ENCODE measurements at regions not wholly inside any gene's neighbourhood (a gene's known extent, or its start where the extent isn't known, plus 50 kb on each side); places are given as distances from the start of the nearest gene placed in this dataset.

DNA sequence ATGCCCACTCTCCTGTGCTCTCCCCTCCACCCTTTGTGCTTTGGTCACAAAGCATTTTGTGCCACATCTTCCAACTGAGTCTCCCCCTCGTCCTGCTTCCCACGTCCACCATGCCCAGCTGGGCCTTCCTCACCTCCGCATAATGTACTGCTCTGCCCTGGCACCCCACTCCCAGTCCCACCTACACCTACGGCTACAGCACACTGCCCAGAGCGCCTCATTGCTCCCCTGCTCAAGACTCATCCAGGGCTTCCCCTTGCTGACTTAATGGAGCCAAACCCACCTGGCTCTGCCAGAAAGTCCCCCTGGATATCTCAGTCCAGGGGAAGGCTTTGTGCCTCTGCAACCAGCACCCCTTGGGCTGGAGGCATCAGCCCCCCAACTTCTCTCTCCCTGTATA lies 299.2 kb upstream of the ZMIZ1 start:
- no peak for TF ChIP-seq POLR2A (IDR thresholded peaks at IDR 0.05)
- TF ChIP-seq, protein P1, sequence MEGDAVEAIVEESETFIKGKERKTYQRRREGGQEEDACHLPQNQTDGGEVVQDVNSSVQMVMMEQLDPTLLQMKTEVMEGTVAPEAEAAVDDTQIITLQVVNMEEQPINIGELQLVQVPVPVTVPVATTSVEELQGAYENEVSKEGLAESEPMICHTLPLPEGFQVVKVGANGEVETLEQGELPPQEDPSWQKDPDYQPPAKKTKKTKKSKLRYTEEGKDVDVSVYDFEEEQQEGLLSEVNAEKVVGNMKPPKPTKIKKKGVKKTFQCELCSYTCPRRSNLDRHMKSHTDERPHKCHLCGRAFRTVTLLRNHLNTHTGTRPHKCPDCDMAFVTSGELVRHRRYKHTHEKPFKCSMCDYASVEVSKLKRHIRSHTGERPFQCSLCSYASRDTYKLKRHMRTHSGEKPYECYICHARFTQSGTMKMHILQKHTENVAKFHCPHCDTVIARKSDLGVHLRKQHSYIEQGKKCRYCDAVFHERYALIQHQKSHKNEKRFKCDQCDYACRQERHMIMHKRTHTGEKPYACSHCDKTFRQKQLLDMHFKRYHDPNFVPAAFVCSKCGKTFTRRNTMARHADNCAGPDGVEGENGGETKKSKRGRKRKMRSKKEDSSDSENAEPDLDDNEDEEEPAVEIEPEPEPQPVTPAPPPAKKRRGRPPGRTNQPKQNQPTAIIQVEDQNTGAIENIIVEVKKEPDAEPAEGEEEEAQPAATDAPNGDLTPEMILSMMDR (IDR thresholded peaks at IDR 0.05) = no peak

Measured in tibial nerve (tissue), 3 donors.